ENCODE measurements at regions not wholly inside any gene's neighbourhood (a gene's known extent, or its start where the extent isn't known, plus 50 kb on each side); places are given as distances from the start of the nearest gene placed in this dataset.

DNA sequence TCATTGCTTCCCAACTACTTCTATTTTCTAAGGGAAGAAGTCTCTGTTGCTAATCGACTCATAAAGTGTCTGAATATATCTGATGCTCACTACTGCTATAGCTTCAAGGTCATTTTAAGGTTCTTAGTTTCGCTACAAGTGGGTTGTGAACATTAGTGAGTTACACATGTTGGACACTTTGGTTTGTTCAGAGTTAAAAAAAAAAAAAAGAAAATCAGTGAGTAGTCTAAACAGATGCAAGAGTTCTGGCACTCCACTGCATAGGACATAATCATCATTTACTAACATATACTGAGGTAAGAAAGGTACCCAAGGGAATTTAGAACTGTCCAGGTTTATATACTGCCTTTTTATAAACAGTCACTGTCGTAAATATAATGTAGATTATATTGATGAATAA is 108.8 kb downstream of the KLF12 start:
- no peaks in the 10 kb centered on the region for H3K9me3 ChIP-seq
- H3K36me3 ChIP-seq (ENCODE audit: insufficient read depth in 1 of 2, low read depth in 1 of 2) = no peaks in the 10 kb centered on the region
- no peak overlapping the region for H3K4me3 ChIP-seq
- ATAC-seq (no peak), DNase-seq (no peak)
- TF ChIP-seq, protein P1, sequence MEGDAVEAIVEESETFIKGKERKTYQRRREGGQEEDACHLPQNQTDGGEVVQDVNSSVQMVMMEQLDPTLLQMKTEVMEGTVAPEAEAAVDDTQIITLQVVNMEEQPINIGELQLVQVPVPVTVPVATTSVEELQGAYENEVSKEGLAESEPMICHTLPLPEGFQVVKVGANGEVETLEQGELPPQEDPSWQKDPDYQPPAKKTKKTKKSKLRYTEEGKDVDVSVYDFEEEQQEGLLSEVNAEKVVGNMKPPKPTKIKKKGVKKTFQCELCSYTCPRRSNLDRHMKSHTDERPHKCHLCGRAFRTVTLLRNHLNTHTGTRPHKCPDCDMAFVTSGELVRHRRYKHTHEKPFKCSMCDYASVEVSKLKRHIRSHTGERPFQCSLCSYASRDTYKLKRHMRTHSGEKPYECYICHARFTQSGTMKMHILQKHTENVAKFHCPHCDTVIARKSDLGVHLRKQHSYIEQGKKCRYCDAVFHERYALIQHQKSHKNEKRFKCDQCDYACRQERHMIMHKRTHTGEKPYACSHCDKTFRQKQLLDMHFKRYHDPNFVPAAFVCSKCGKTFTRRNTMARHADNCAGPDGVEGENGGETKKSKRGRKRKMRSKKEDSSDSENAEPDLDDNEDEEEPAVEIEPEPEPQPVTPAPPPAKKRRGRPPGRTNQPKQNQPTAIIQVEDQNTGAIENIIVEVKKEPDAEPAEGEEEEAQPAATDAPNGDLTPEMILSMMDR (IDR thresholded peaks at IDR 0.05) = no peak
- intact Hi-C loops (cut with DNase I) = no loop called here
- no peaks in the 10 kb centered on the region for H3K27me3 ChIP-seq (ENCODE audit: insufficient read depth in 3 of 3, low read length in 2 of 3)
- 77 to 87% (median 86%) methylated on average over 3 of the region's 3 CpGs for WGBS, 3 donors
- H3K27ac ChIP-seq = no peak overlapping the region
- no peaks in the 10 kb centered on the region for H3K4me1 ChIP-seq

DNA sequence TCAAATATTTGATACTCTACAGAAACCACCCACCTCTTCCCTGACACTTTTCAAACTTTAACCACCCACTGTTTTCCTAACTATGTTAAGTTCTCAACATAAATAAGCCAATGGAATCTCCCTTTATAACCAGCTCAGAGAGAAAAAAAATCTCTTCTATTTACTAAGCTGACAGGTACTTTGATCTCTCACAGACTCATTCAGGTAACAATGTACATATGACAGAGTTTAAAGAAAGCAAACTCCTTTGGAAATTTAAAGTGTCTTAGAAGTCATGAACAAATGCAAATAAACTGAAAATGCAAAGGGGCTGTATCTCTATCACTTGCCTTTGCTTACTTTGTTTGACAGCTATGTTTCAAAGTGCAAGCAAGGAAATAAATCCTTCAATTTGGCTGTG is 109.3 kb downstream of the KLF12 start:
- Histone ChIP-seq H3K9me3 (no peaks in the 10 kb centered on the region), H3K36me3 (ENCODE audit: insufficient read depth in 1 of 2, low read depth in 1 of 2) (no peaks in the 10 kb centered on the region), H3K27me3 (ENCODE audit: insufficient read depth in 3 of 3, low read length in 2 of 3) (no peaks in the 10 kb centered on the region), H3K4me1 (peaks cover 2% of the 10 kb centered on the region), H3K4me3 (no peak overlapping the region), H3K27ac (no peak overlapping the region)
- TF ChIP-seq, protein P1 (IDR thresholded peaks at IDR 0.05) = no peak
- intact Hi-C loops (cut with DNase I) = no loop called here
- ATAC-seq (no peak), DNase-seq (no peak)

DNA sequence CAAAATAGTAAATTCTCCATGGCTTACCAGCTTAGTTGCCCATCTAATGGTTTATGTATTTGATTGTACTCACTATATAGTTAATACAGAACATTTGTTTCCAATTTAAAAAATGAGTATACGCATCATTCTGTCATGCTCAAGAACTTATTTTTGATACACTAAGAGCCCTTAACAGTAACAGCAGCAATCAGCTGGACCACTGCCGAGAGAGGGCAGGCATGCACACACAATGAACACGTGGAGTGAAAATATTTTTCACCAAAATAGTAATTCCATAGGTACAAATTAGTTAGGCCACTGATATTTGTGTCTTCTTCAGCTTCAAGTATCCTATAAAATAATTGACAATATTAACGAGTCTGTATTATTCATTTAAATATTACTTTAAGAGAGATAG is 109.9 kb downstream of the KLF12 start:
- no peak for ATAC-seq
- Histone ChIP-seq H3K4me3 (no peak overlapping the region), H3K27me3 (ENCODE audit: insufficient read depth in 3 of 3, low read length in 2 of 3) (no peaks in the 10 kb centered on the region), H3K27ac (no peak overlapping the region), H3K9me3 (no peaks in the 10 kb centered on the region), H3K4me1 (peaks cover 3% of the 10 kb centered on the region), H3K36me3 (ENCODE audit: insufficient read depth in 1 of 2, low read depth in 1 of 2) (no peaks in the 10 kb centered on the region)
- intact Hi-C loops (cut with DNase I) = no loop called here
- DNase-seq = no peak
- TF ChIP-seq, protein P1 (IDR thresholded peaks at IDR 0.05) = no peak
- WGBS, 3 donors = 74 to 85% (median 82%) methylated on average over 4 of the region's 4 CpGs

DNA sequence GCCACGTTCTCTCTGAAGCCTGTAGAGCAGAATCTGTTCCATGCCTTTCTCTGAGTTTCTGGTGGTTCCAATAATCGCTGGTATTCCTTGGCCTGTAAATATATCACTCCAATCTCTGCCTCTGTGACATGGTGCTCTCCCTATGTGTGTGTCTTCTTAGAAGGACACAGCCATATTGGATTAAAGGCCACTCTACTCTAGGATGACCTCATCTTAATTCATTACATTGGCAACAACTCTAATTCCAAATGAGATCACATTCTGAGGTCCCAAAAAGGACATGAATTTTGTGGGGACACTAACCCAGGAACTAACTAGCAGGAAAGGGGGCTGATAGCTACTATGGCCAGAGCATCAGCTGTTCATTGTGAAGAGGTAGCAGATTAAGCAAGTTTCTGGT is 110.7 kb downstream of the KLF12 start:
- DNase-seq (no peak), ATAC-seq (no peak)
- intact Hi-C loops (cut with DNase I) = no loop called here
- no peaks in the 10 kb centered on the region for H3K27me3 ChIP-seq (ENCODE audit: insufficient read depth in 3 of 3, low read length in 2 of 3)
- no peak overlapping the region for H3K4me3 ChIP-seq
- H3K4me1 ChIP-seq = peaks cover 3% of the 10 kb centered on the region
- no peaks in the 10 kb centered on the region for H3K36me3 ChIP-seq (ENCODE audit: insufficient read depth in 1 of 2, low read depth in 1 of 2)
- H3K9me3 ChIP-seq = no peaks in the 10 kb centered on the region
- TF ChIP-seq, protein P1 (IDR thresholded peaks at IDR 0.05) = no peak
- H3K27ac ChIP-seq = no peak overlapping the region
- 95 to 98% (median 96%) methylated on average over 2 of the region's 2 CpGs for WGBS, 3 donors

DNA sequence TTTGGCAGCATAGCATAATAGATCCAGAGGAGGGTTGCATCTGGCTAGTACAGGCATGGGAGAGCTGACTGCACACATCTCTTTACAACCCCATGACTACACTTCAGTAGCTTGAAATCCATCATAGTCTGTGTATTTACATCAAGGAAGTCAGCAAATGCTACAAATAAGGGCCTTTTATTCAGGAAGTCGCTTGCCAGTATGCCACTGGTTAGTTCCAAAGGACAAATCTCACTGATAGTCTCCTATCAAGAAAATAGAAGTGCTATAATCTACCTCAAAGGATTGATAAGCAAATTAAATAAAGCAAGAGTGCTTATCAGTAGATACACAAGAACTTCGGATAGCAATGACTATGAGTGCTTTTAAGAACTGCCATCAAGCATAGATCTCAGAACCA is 112.7 kb downstream of the KLF12 start:
- Histone ChIP-seq H3K36me3 (ENCODE audit: insufficient read depth in 1 of 2, low read depth in 1 of 2) (no peaks in the 10 kb centered on the region), H3K27ac (no peak overlapping the region), H3K4me3 (no peak overlapping the region), H3K4me1 (peaks cover 6% of the 10 kb centered on the region), H3K27me3 (ENCODE audit: insufficient read depth in 3 of 3, low read length in 2 of 3) (no peaks in the 10 kb centered on the region), H3K9me3 (no peaks in the 10 kb centered on the region)
- TF ChIP-seq, protein P1 (IDR thresholded peaks at IDR 0.05) = no peak
- DNase-seq = no peak
- 93 to 96% (median 96%) methylated on average over 2 of the region's 2 CpGs for WGBS, 3 donors
- no peak for ATAC-seq
- intact Hi-C loops (cut with DNase I) = no loop called here
